Neural progenitor cell (in vitro differentiated cells): ENCODE measurements at regions not wholly inside any gene's neighbourhood (a gene's known extent, or its start where the extent isn't known, plus 50 kb on each side); places are given as distances from the start of the nearest gene placed in this dataset.

Source experiments
- CTCF ChIP-seq: fragments of 200-600 bp; sonication (generic); IDR thresholded peaks from 2 replicates; pipeline ENCODE4 v1.5.1; 2017; ENCODE audit warnings: antibody characterized with exemption, mild to moderate bottlenecking
- EZH2 ChIP-seq: fragments of 200-600 bp; sonication (generic); IDR thresholded peaks from 2 replicates; pipeline ENCODE4 v1.6.1; 2017; ENCODE audit warnings: antibody characterized with exemption, mild to moderate bottlenecking, moderate library complexity
- EZH2phosphoT487 ChIP-seq: fragments of 200-600 bp; sonication (generic); IDR thresholded peaks from 2 replicates; pipeline ENCODE4 v1.6.1; 2017; ENCODE audit warnings: antibody characterized with exemption

- TF ChIP-seq CTCF (no peak), EZH2phosphoT487 (no peak), EZH2 (no peak)
Observed at GRCh38 chr4:126109836-126110235, 795.1 kb downstream of the FAT4 start.
